Jurkat, Clone E6-1 (cell line): ENCODE measurements at regions not wholly inside any gene's neighbourhood (a gene's known extent, or its start where the extent isn't known, plus 50 kb on each side); places are given as distances from the start of the nearest gene placed in this dataset.
"Not testable (repeated sequence)": the region's sequence is repeated elsewhere in the genome, so short reads cannot be mapped to it uniquely, and the experiment has no call there.

Experiments
- DNase-seq: peaks from one replicate; pipeline ENCODE4 v3.0.0-alpha.2; 2011; ENCODE audit warnings: low read depth, low spot score
- H3K4me3 ChIP-seq: 2 replicates; pipeline ENCODE4 v1.5.1; 2011; ENCODE audit warnings: mild to moderate bottlenecking, low read length, control low read depth, moderate library complexity

GRCh38 chr1:224839648-224840300, 89.7 kb upstream of the DNAH14 start:
- not testable (repeated sequence) for H3K4me3 ChIP-seq, DNase-seq

GRCh38 chr1:224841803-224842202, 87.7 kb upstream of the DNAH14 start:
- DNase-seq, H3K4me3 ChIP-seq: not testable (repeated sequence)

- H3K4me3 ChIP-seq = no peak overlapping the region
Measured at GRCh38 chr1:224846119-224846907, 83.2 kb upstream of the DNAH14 start.

GRCh38 chr1:224850446-224850845, 79.0 kb upstream of the DNAH14 start:
- no peak overlapping the region for H3K4me3 ChIP-seq
- DNase-seq = no peak

More at GRCh38 chr1:224846119-224846907, 83.2 kb upstream of the DNAH14 start:
- no peak for DNase-seq

GRCh38 chr1:224851210-224851847, 78.1 kb upstream of the DNAH14 start:
- DNase-seq = peak; percentile 20
- no peak overlapping the region for H3K4me3 ChIP-seq

- no peak for DNase-seq
Measured at GRCh38 chr1:224851848-224852261, 77.6 kb upstream of the DNAH14 start.

GRCh38 chr1:224852901-224853568, 76.4 kb upstream of the DNAH14 start:
- peak; percentile 22 for DNase-seq
- no peak overlapping the region for H3K4me3 ChIP-seq

More at GRCh38 chr1:224851848-224852261, 77.6 kb upstream of the DNAH14 start:
- no peak overlapping the region for H3K4me3 ChIP-seq

- DNase-seq = no peak
- H3K4me3 ChIP-seq = no peak overlapping the region
Measured at GRCh38 chr1:224856973-224857372, 72.5 kb upstream of the DNAH14 start.

GRCh38 chr1:224859651-224860050, 69.8 kb upstream of the DNAH14 start:
- H3K4me3 ChIP-seq = no peak overlapping the region
- DNase-seq = no peak

GRCh38 chr1:224860488-224861338, 68.8 kb upstream of the DNAH14 start:
- DNase-seq = no peak
- H3K4me3 ChIP-seq = no peak overlapping the region

- no peak for DNase-seq
- H3K4me3 ChIP-seq = no peak overlapping the region
Measured at GRCh38 chr1:224861339-224861716, 68.1 kb upstream of the DNAH14 start.

GRCh38 chr1:224863486-224863885, 66.0 kb upstream of the DNAH14 start:
- H3K4me3 ChIP-seq = no peak overlapping the region
- DNase-seq = no peak

- no peak overlapping the region for H3K4me3 ChIP-seq
- no peak for DNase-seq
Measured at GRCh38 chr1:224864006-224864405, 65.5 kb upstream of the DNAH14 start.

- no peak for DNase-seq
- no peak overlapping the region for H3K4me3 ChIP-seq
Measured at GRCh38 chr1:224865510-224865909, 64.0 kb upstream of the DNAH14 start.

- DNase-seq = no peak
- no peak overlapping the region for H3K4me3 ChIP-seq
Measured at GRCh38 chr1:224866940-224867339, 62.5 kb upstream of the DNAH14 start.

- H3K4me3 ChIP-seq = no peak overlapping the region
- no peak for DNase-seq
Measured at GRCh38 chr1:224867715-224868114, 61.8 kb upstream of the DNAH14 start.

- no peak overlapping the region for H3K4me3 ChIP-seq
- no peak for DNase-seq
Measured at GRCh38 chr1:224872832-224873433, 56.5 kb upstream of the DNAH14 start.
